ENCODE measurements at regions not wholly inside any gene's neighbourhood (a gene's known extent, or its start where the extent isn't known, plus 50 kb on each side); places are given as distances from the start of the nearest gene placed in this dataset.
"Not testable (repeated sequence)": the region's sequence is repeated elsewhere in the genome, so short reads cannot be mapped to it uniquely, and the experiment has no call there.

GRCh38 chr17:71585540-71585939 is 535.3 kb upstream of the SOX9 start:
- Histone ChIP-seq H3K27ac (no peak overlapping the region), H3K9me3 (no peaks in the 10 kb centered on the region), H3K27me3 (replicated peaks; ENCODE audit: insufficient read depth) (no peaks in the 10 kb centered on the region), H3K4me1 (replicated peaks) (no peaks in the 10 kb centered on the region), H3K36me3 (no peaks in the 10 kb centered on the region), H3K4me3 (no peak overlapping the region)
- intact Hi-C loops (cut with DNase I), result no loop called here
- 33% methylated on average over 3 of the region's 3 CpGs for WGBS
- DNase-seq (ENCODE audit: low spot score), result no peak
- TF ChIP-seq POLR2AphosphoS5 (IDR thresholded peaks at IDR 0.05), result no peak
- no peak for TF ChIP-seq POLR2A (IDR thresholded peaks at IDR 0.05)

- no peak overlapping the region for H3K4me3 ChIP-seq
- intact Hi-C loops (cut with DNase I), result no loop called here
- H3K27me3 ChIP-seq (replicated peaks; ENCODE audit: insufficient read depth), result no peaks in the 10 kb centered on the region
- DNase-seq (ENCODE audit: low spot score), result no peak
- no peaks in the 10 kb centered on the region for H3K4me1 ChIP-seq (replicated peaks)
- no peaks in the 10 kb centered on the region for H3K9me3 ChIP-seq
- no peak overlapping the region for H3K27ac ChIP-seq
- no peak for TF ChIP-seq POLR2AphosphoS5 (IDR thresholded peaks at IDR 0.05)
- TF ChIP-seq CTCF (IDR thresholded peaks at IDR 0.05), result no peak
- no peaks in the 10 kb centered on the region for H3K36me3 ChIP-seq
Observed at GRCh38 chr17:71592431-71592830, 528.4 kb upstream of the SOX9 start.

- intact Hi-C loops (cut with DNase I), result no loop called here
Observed at GRCh38 chr17:71593078-71593477, 527.7 kb upstream of the SOX9 start.

GRCh38 chr17:71599583-71599982 is 521.2 kb upstream of the SOX9 start:
- H3K27me3 ChIP-seq (replicated peaks; ENCODE audit: insufficient read depth); H3K9me3 ChIP-seq; DNase-seq (ENCODE audit: low spot score); H3K36me3 ChIP-seq; H3K4me1 ChIP-seq (replicated peaks); H3K4me3 ChIP-seq; H3K27ac ChIP-seq; intact Hi-C loops (cut with DNase I): not testable (repeated sequence)
- 100% methylated on average over 1 of the region's 1 CpG for WGBS

More at GRCh38 chr17:71593078-71593477, 527.7 kb upstream of the SOX9 start:
- DNase-seq (ENCODE audit: low spot score), result no peak
- Histone ChIP-seq H3K27ac (no peak overlapping the region), H3K4me1 (replicated peaks) (no peaks in the 10 kb centered on the region), H3K9me3 (no peaks in the 10 kb centered on the region), H3K4me3 (no peak overlapping the region), H3K36me3 (no peaks in the 10 kb centered on the region), H3K27me3 (replicated peaks; ENCODE audit: insufficient read depth) (no peaks in the 10 kb centered on the region)
- no peak for TF ChIP-seq CTCF (IDR thresholded peaks at IDR 0.05)
- 92% methylated on average over 1 of the region's 1 CpG for WGBS

- no peak for DNase-seq (ENCODE audit: low spot score)
- Histone ChIP-seq H3K36me3 (no peaks in the 10 kb centered on the region), H3K27ac (no peak overlapping the region), H3K4me1 (replicated peaks) (no peaks in the 10 kb centered on the region), H3K4me3 (no peak overlapping the region), H3K27me3 (replicated peaks; ENCODE audit: insufficient read depth) (no peaks in the 10 kb centered on the region), H3K9me3 (no peaks in the 10 kb centered on the region)
- intact Hi-C loops (cut with DNase I), result no loop called here
- TF ChIP-seq POLR2A (IDR thresholded peaks at IDR 0.05) (no peak), CTCF (IDR thresholded peaks at IDR 0.05) (no peak), POLR2AphosphoS5 (IDR thresholded peaks at IDR 0.05) (no peak)
- WGBS, result 54% methylated on average over 8 of the region's 8 CpGs
Observed at GRCh38 chr17:71600137-71600789, 520.6 kb upstream of the SOX9 start.

GRCh38 chr17:71601894-71602504 is 518.8 kb upstream of the SOX9 start:
- no peaks in the 10 kb centered on the region for H3K4me1 ChIP-seq (replicated peaks)
- DNase-seq (ENCODE audit: low spot score), result no peak
- no peak overlapping the region for H3K4me3 ChIP-seq
- WGBS, result 49% methylated on average over 4 of the region's 4 CpGs
- H3K36me3 ChIP-seq, result no peaks in the 10 kb centered on the region
- no peaks in the 10 kb centered on the region for H3K27me3 ChIP-seq (replicated peaks; ENCODE audit: insufficient read depth)
- TF ChIP-seq POLR2AphosphoS5 (IDR thresholded peaks at IDR 0.05) (no peak), POLR2A (IDR thresholded peaks at IDR 0.05) (no peak), CTCF (IDR thresholded peaks at IDR 0.05) (no peak)
- no peaks in the 10 kb centered on the region for H3K9me3 ChIP-seq
- no peak overlapping the region for H3K27ac ChIP-seq
- intact Hi-C loops (cut with DNase I), result no loop called here
